ENCODE measurements at regions not wholly inside any gene's neighbourhood (a gene's known extent, or its start where the extent isn't known, plus 50 kb on each side); places are given as distances from the start of the nearest gene placed in this dataset.

DNA sequence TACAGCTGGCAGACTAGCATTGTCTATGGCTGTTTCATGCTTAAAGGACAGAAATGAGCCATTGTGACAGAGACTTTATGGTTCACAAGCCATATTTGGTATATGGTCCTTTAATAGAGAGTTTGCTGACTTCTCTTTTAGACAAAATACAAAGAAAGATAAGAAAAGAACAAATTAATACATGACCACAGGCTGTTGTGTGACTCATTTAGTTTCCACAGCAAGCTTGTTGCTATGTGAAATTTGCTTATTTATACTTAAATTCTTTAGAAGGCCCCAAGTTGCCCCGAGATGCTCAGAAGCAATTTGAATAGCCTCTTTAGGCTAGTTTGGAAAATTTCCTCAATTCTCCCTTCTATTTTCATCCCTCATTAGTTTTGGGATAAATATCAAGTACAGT lies 315.3 kb upstream of the RPS23 start:
- TF ChIP-seq TCF12 (IDR thresholded peaks at IDR 0.05) = no peak
- no peak for TF ChIP-seq TCF12 (CRISPR knock-in tag; IDR thresholded peaks at IDR 0.05)
- no peak for TF ChIP-seq ZNF569 (CRISPR knock-in tag; IDR thresholded peaks at IDR 0.05; ENCODE audit: borderline replicate concordance)
- TF ChIP-seq, protein P1, sequence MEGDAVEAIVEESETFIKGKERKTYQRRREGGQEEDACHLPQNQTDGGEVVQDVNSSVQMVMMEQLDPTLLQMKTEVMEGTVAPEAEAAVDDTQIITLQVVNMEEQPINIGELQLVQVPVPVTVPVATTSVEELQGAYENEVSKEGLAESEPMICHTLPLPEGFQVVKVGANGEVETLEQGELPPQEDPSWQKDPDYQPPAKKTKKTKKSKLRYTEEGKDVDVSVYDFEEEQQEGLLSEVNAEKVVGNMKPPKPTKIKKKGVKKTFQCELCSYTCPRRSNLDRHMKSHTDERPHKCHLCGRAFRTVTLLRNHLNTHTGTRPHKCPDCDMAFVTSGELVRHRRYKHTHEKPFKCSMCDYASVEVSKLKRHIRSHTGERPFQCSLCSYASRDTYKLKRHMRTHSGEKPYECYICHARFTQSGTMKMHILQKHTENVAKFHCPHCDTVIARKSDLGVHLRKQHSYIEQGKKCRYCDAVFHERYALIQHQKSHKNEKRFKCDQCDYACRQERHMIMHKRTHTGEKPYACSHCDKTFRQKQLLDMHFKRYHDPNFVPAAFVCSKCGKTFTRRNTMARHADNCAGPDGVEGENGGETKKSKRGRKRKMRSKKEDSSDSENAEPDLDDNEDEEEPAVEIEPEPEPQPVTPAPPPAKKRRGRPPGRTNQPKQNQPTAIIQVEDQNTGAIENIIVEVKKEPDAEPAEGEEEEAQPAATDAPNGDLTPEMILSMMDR (CRISPR knock-in tag; IDR thresholded peaks at IDR 0.05) = no peak
- TF ChIP-seq ZNF549 (CRISPR knock-in tag; IDR thresholded peaks at IDR 0.05) = no peak
- TF ChIP-seq ARNT (IDR thresholded peaks at IDR 0.05) = no peak
- TF ChIP-seq, protein P2, sequence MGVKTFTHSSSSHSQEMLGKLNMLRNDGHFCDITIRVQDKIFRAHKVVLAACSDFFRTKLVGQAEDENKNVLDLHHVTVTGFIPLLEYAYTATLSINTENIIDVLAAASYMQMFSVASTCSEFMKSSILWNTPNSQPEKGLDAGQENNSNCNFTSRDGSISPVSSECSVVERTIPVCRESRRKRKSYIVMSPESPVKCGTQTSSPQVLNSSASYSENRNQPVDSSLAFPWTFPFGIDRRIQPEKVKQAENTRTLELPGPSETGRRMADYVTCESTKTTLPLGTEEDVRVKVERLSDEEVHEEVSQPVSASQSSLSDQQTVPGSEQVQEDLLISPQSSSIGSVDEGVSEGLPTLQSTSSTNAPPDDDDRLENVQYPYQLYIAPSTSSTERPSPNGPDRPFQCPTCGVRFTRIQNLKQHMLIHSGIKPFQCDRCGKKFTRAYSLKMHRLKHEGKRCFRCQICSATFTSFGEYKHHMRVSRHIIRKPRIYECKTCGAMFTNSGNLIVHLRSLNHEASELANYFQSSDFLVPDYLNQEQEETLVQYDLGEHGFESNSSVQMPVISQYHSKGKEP (CRISPR knock-in tag; IDR thresholded peaks at IDR 0.05) = no peak
- TF ChIP-seq, protein P3, sequence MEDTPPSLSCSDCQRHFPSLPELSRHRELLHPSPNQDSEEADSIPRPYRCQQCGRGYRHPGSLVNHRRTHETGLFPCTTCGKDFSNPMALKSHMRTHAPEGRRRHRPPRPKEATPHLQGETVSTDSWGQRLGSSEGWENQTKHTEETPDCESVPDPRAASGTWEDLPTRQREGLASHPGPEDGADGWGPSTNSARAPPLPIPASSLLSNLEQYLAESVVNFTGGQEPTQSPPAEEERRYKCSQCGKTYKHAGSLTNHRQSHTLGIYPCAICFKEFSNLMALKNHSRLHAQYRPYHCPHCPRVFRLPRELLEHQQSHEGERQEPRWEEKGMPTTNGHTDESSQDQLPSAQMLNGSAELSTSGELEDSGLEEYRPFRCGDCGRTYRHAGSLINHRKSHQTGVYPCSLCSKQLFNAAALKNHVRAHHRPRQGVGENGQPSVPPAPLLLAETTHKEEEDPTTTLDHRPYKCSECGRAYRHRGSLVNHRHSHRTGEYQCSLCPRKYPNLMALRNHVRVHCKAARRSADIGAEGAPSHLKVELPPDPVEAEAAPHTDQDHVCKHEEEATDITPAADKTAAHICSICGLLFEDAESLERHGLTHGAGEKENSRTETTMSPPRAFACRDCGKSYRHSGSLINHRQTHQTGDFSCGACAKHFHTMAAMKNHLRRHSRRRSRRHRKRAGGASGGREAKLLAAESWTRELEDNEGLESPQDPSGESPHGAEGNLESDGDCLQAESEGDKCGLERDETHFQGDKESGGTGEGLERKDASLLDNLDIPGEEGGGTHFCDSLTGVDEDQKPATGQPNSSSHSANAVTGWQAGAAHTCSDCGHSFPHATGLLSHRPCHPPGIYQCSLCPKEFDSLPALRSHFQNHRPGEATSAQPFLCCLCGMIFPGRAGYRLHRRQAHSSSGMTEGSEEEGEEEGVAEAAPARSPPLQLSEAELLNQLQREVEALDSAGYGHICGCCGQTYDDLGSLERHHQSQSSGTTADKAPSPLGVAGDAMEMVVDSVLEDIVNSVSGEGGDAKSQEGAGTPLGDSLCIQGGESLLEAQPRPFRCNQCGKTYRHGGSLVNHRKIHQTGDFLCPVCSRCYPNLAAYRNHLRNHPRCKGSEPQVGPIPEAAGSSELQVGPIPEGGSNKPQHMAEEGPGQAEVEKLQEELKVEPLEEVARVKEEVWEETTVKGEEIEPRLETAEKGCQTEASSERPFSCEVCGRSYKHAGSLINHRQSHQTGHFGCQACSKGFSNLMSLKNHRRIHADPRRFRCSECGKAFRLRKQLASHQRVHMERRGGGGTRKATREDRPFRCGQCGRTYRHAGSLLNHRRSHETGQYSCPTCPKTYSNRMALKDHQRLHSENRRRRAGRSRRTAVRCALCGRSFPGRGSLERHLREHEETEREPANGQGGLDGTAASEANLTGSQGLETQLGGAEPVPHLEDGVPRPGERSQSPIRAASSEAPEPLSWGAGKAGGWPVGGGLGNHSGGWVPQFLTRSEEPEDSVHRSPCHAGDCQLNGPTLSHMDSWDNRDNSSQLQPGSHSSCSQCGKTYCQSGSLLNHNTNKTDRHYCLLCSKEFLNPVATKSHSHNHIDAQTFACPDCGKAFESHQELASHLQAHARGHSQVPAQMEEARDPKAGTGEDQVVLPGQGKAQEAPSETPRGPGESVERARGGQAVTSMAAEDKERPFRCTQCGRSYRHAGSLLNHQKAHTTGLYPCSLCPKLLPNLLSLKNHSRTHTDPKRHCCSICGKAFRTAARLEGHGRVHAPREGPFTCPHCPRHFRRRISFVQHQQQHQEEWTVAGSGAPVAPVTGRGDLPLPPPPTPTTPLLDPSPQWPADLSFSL (CRISPR knock-in tag; IDR thresholded peaks at IDR 0.05) = no peak
- TF ChIP-seq TAF1 (CRISPR knock-in tag; IDR thresholded peaks at IDR 0.05) = no peak
- TF ChIP-seq, protein P4, sequence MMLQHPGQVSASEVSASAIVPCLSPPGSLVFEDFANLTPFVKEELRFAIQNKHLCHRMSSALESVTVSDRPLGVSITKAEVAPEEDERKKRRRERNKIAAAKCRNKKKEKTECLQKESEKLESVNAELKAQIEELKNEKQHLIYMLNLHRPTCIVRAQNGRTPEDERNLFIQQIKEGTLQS (CRISPR knock-in tag; IDR thresholded peaks at IDR 0.05) = no peak
- TF ChIP-seq NR2F6 (IDR thresholded peaks at IDR 0.05) = no peak
- no peak for TF ChIP-seq NR2F6 (CRISPR knock-in tag; IDR thresholded peaks at IDR 0.05)
- TF ChIP-seq, protein P5, sequence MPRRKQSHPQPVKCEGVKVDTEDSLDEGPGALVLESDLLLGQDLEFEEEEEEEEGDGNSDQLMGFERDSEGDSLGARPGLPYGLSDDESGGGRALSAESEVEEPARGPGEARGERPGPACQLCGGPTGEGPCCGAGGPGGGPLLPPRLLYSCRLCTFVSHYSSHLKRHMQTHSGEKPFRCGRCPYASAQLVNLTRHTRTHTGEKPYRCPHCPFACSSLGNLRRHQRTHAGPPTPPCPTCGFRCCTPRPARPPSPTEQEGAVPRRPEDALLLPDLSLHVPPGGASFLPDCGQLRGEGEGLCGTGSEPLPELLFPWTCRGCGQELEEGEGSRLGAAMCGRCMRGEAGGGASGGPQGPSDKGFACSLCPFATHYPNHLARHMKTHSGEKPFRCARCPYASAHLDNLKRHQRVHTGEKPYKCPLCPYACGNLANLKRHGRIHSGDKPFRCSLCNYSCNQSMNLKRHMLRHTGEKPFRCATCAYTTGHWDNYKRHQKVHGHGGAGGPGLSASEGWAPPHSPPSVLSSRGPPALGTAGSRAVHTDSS (CRISPR knock-in tag; conservative IDR thresholded peaks at IDR 0.05) = no peak
- TF ChIP-seq, protein P6, sequence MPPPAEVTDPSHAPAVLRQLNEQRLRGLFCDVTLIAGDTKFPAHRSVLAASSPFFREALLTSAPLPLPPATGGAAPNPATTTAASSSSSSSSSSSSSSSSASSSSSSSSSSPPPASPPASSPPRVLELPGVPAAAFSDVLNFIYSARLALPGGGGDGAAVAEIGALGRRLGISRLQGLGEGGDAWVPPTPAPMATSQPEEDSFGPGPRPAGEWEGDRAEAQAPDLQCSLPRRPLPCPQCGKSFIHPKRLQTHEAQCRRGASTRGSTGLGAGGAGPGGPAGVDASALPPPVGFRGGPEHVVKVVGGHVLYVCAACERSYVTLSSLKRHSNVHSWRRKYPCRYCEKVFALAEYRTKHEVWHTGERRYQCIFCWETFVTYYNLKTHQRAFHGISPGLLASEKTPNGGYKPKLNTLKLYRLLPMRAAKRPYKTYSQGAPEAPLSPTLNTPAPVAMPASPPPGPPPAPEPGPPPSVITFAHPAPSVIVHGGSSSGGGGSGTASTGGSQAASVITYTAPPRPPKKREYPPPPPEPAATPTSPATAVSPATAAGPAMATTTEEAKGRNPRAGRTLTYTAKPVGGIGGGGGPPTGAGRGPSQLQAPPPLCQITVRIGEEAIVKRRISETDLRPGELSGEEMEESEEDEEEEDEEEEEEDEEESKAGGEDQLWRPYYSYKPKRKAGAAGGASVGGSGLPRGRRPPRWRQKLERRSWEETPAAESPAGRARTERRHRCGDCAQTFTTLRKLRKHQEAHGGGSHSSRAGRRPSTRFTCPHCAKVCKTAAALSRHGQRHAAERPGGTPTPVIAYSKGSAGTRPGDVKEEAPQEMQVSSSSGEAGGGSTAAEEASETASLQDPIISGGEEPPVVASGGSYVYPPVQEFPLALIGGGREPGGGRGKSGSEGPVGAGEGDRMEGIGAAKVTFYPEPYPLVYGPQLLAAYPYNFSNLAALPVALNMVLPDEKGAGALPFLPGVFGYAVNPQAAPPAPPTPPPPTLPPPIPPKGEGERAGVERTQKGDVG (CRISPR knock-in tag; IDR thresholded peaks at IDR 0.05; ENCODE audit: borderline replicate concordance) = no peak
- TF ChIP-seq, protein P7, sequence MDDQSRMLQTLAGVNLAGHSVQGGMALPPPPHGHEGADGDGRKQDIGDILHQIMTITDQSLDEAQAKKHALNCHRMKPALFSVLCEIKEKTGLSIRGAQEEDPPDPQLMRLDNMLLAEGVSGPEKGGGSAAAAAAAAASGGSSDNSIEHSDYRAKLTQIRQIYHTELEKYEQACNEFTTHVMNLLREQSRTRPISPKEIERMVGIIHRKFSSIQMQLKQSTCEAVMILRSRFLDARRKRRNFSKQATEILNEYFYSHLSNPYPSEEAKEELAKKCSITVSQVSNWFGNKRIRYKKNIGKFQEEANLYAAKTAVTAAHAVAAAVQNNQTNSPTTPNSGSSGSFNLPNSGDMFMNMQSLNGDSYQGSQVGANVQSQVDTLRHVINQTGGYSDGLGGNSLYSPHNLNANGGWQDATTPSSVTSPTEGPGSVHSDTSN (CRISPR knock-in tag; IDR thresholded peaks at IDR 0.05; ENCODE audit: borderline replicate concordance) = no peak
- no peak for TF ChIP-seq ZFP36 (IDR thresholded peaks at IDR 0.05; ENCODE audit: borderline replicate concordance, low read depth, low read length, partially characterized antibody)

Data from HepG2 (cell line).